GM21360 (cell line): ENCODE measurements at regions not wholly inside any gene's neighbourhood (a gene's known extent, or its start where the extent isn't known, plus 50 kb on each side); places are given as distances from the start of the nearest gene placed in this dataset.
"Not testable (repeated sequence)": the region's sequence is repeated elsewhere in the genome, so short reads cannot be mapped to it uniquely, and the experiment has no call there.

Experiments
- ATAC-seq: cut with Tn5 transposase; IDR thresholded peaks from one replicate; pipeline ENCODE4 v1.9.1; 2021; ENCODE audit warnings: mild to moderate bottlenecking, moderate library complexity; ENCODE audit not compliant: unreplicated experiment

- ATAC-seq: no peak
Observed at GRCh38 chr2:134009440-134009839, 244.4 kb upstream of the MGAT5 start.

- ATAC-seq: not testable (repeated sequence)
Observed at GRCh38 chr2:134009906-134010305, 244.0 kb upstream of the MGAT5 start.

- no peak for ATAC-seq
Observed at GRCh38 chr2:134011936-134012586, 241.8 kb upstream of the MGAT5 start.

GRCh38 chr2:134014196-134014960 is 239.5 kb upstream of the MGAT5 start:
- no peak for ATAC-seq

- ATAC-seq: no peak
Observed at GRCh38 chr2:134019871-134020270, 234.0 kb upstream of the MGAT5 start.

GRCh38 chr2:134020608-134021007 is 233.3 kb upstream of the MGAT5 start:
- no peak for ATAC-seq

GRCh38 chr2:134021830-134022524 is 231.9 kb upstream of the MGAT5 start:
- ATAC-seq: peak; percentile 98

GRCh38 chr2:134023854-134024253 is 230.0 kb upstream of the MGAT5 start:
- no peak for ATAC-seq

- no peak for ATAC-seq
Observed at GRCh38 chr2:134027980-134028379, 225.9 kb upstream of the MGAT5 start.

GRCh38 chr2:134029418-134029817 is 224.5 kb upstream of the MGAT5 start:
- no peak for ATAC-seq

- ATAC-seq: no peak
Observed at GRCh38 chr2:134031539-134031938, 222.3 kb upstream of the MGAT5 start.

GRCh38 chr2:134035605-134036370 is 218.1 kb upstream of the MGAT5 start:
- ATAC-seq: no peak

- no peak for ATAC-seq
Observed at GRCh38 chr2:134039912-134040581, 213.8 kb upstream of the MGAT5 start.

- not testable (repeated sequence) for ATAC-seq
Observed at GRCh38 chr2:134040626-134041172, 213.2 kb upstream of the MGAT5 start.

- no peak for ATAC-seq
Observed at GRCh38 chr2:134041877-134042276, 212.0 kb upstream of the MGAT5 start.

- ATAC-seq: not testable (repeated sequence)
Observed at GRCh38 chr2:134043028-134043427, 210.8 kb upstream of the MGAT5 start.

- ATAC-seq: no peak
Observed at GRCh38 chr2:134052173-134052572, 201.7 kb upstream of the MGAT5 start.

GRCh38 chr2:134056173-134056572 is 197.7 kb upstream of the MGAT5 start:
- ATAC-seq: no peak

- not testable (repeated sequence) for ATAC-seq
Observed at GRCh38 chr2:134061066-134061465, 192.8 kb upstream of the MGAT5 start.

GRCh38 chr2:134062235-134062634 is 191.6 kb upstream of the MGAT5 start:
- ATAC-seq: not testable (repeated sequence)
